ENCODE measurements at regions not wholly inside any gene's neighbourhood (a gene's known extent, or its start where the extent isn't known, plus 50 kb on each side); places are given as distances from the start of the nearest gene placed in this dataset.

GRCh38 chr7:91596287-91596686 lies 284.2 kb downstream of the MTERF1 start:
- no peak overlapping the region for H3K27ac ChIP-seq (ENCODE audit: low read length)
- no peak overlapping the region for H3K9ac ChIP-seq (ENCODE audit: low read length)
- no peaks in the 10 kb centered on the region for H3K9me2 ChIP-seq (ENCODE audit: insufficient read depth, low read length)
- H3K9me3 ChIP-seq (ENCODE audit: low read length) = no peaks in the 10 kb centered on the region
- H3K36me3 ChIP-seq (ENCODE audit: insufficient read depth, low read length) = no peaks in the 10 kb centered on the region
- no peak overlapping the region for H3K4me3 ChIP-seq (ENCODE audit: low read length)
- H4K20me1 ChIP-seq (ENCODE audit: insufficient read depth) = no peaks in the 10 kb centered on the region
- TF ChIP-seq RAD21 (conservative IDR thresholded peaks at IDR 0.05) = no peak
- no peaks in the 10 kb centered on the region for H3F3A ChIP-seq (ENCODE audit: insufficient read depth, low read length, poor library complexity, severe bottlenecking)
- H3K79me2 ChIP-seq (replicated peaks; ENCODE audit: insufficient read depth, low read length) = no peaks in the 10 kb centered on the region
- H3K4me2 ChIP-seq (ENCODE audit: low read length) = no peak overlapping the region
- H2AFZ ChIP-seq (ENCODE audit: low read depth, low read length) = no peak overlapping the region
- H3K27me3 ChIP-seq (ENCODE audit: insufficient read depth, low read depth, low read length) = no peaks in the 10 kb centered on the region

- H3K4me2 ChIP-seq (ENCODE audit: low read length) = no peak overlapping the region
- no peak overlapping the region for H3K9ac ChIP-seq (ENCODE audit: low read length)
- H3F3A ChIP-seq (ENCODE audit: insufficient read depth, low read length, poor library complexity, severe bottlenecking) = no peaks in the 10 kb centered on the region
- H3K27ac ChIP-seq (ENCODE audit: low read length) = no peak overlapping the region
- no peak overlapping the region for H2AFZ ChIP-seq (ENCODE audit: low read depth, low read length)
- H3K9me2 ChIP-seq (ENCODE audit: insufficient read depth, low read length) = no peaks in the 10 kb centered on the region
- no peaks in the 10 kb centered on the region for H3K36me3 ChIP-seq (ENCODE audit: insufficient read depth, low read length)
- no peaks in the 10 kb centered on the region for H3K9me3 ChIP-seq (ENCODE audit: low read length)
- H4K20me1 ChIP-seq (ENCODE audit: insufficient read depth) = no peaks in the 10 kb centered on the region
- H3K27me3 ChIP-seq (ENCODE audit: insufficient read depth, low read depth, low read length) = no peaks in the 10 kb centered on the region
- no peaks in the 10 kb centered on the region for H3K79me2 ChIP-seq (replicated peaks; ENCODE audit: insufficient read depth, low read length)
- H3K4me3 ChIP-seq (ENCODE audit: low read length) = no peak overlapping the region
- TF ChIP-seq CTCF (IDR thresholded peaks at IDR 0.05; ENCODE audit: poor library complexity, severe bottlenecking) (no peak), MXI1 (conservative IDR thresholded peaks at IDR 0.05; ENCODE audit: poor library complexity, severe bottlenecking) (no peak), EZH2 (IDR thresholded peaks at IDR 0.05; ENCODE audit: borderline replicate concordance, insufficient read depth, low read length, poor library complexity, severe bottlenecking) (no peak), POLR2AphosphoS5 (IDR thresholded peaks at IDR 0.05) (no peak), REST (IDR thresholded peaks at IDR 0.05; ENCODE audit: borderline replicate concordance) (no peak)
Observed at GRCh38 chr7:91598791-91599190, 281.7 kb downstream of the MTERF1 start.

GRCh38 chr7:91600112-91600511 lies 280.4 kb downstream of the MTERF1 start:
- TF ChIP-seq SMC3 (conservative IDR thresholded peaks at IDR 0.05; ENCODE audit: poor library complexity) (no peak), CTCF (IDR thresholded peaks at IDR 0.05; ENCODE audit: poor library complexity, severe bottlenecking) (no peak), EZH2 (IDR thresholded peaks at IDR 0.05; ENCODE audit: borderline replicate concordance, insufficient read depth, low read length, poor library complexity, severe bottlenecking) (no peak), TAF1 (IDR thresholded peaks at IDR 0.05; ENCODE audit: low read depth) (no peak), MXI1 (conservative IDR thresholded peaks at IDR 0.05; ENCODE audit: poor library complexity, severe bottlenecking) (no peak), POLR2AphosphoS5 (IDR thresholded peaks at IDR 0.05) (no peak), REST (IDR thresholded peaks at IDR 0.05; ENCODE audit: borderline replicate concordance) (no peak), EP300 (conservative IDR thresholded peaks at IDR 0.05; ENCODE audit: poor library complexity, severe bottlenecking) (no peak), RAD21 (conservative IDR thresholded peaks at IDR 0.05) (no peak)
- Histone ChIP-seq H4K20me1 (ENCODE audit: insufficient read depth) (no peaks in the 10 kb centered on the region), H3K27me3 (ENCODE audit: insufficient read depth, low read depth, low read length) (no peaks in the 10 kb centered on the region), H2AFZ (ENCODE audit: low read depth, low read length) (no peak overlapping the region), H3K9ac (ENCODE audit: low read length) (no peak overlapping the region), H3K9me3 (ENCODE audit: low read length) (no peaks in the 10 kb centered on the region), H3K4me3 (ENCODE audit: low read length) (no peak overlapping the region), H3K9me2 (ENCODE audit: insufficient read depth, low read length) (no peaks in the 10 kb centered on the region), H3K4me2 (ENCODE audit: low read length) (no peak overlapping the region), H3F3A (ENCODE audit: insufficient read depth, low read length, poor library complexity, severe bottlenecking) (no peaks in the 10 kb centered on the region), H3K36me3 (ENCODE audit: insufficient read depth, low read length) (no peaks in the 10 kb centered on the region), H3K27ac (ENCODE audit: low read length) (no peak overlapping the region), H3K79me2 (replicated peaks; ENCODE audit: insufficient read depth, low read length) (no peaks in the 10 kb centered on the region)

Data from neural cell (in vitro differentiated cells).